ENCODE measurements at regions not wholly inside any gene's neighbourhood (a gene's known extent, or its start where the extent isn't known, plus 50 kb on each side); places are given as distances from the start of the nearest gene placed in this dataset.
"Not testable (repeated sequence)": the region's sequence is repeated elsewhere in the genome, so short reads cannot be mapped to it uniquely, and the experiment has no call there.

GRCh38 chr7:136489808-136490207 lies 378.6 kb upstream of the CHRM2 start:
- no peak overlapping the region for H3K4me2 ChIP-seq (ENCODE audit: low read length)

DNA sequence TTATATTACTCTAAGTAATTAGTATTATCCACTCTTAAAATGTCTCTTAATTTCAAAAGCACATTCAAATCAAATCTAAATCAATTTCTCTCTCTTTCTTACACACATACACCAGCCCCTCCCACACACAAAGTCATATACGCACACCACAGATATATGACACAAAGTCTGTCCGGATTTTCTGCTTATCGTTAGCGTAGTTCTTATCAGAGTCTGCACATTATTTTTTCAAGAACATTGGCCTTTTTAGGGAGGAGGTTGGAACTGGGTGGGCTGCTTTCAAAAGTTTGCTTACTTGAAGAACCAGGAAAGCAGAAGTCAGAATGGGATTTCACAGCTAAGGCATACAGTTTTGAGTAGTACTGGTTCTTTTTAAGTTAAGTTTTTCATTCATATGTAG lies 387.6 kb upstream of the CHRM2 start:
- H3K9ac ChIP-seq (ENCODE audit: low read depth, low read length) = no peak overlapping the region
- no peaks in the 10 kb centered on the region for H3K9me3 ChIP-seq (replicated peaks; ENCODE audit: low read length)
- H3K4me1 ChIP-seq (ENCODE audit: control insufficient read depth, insufficient read depth, low read length) = no peaks in the 10 kb centered on the region
- H3K27me3 ChIP-seq (ENCODE audit: control insufficient read depth, insufficient read depth, low read length) = no peaks in the 10 kb centered on the region
- H3K4me3 ChIP-seq (ENCODE audit: low read length) = no peak overlapping the region
- no peak overlapping the region for H3K4me2 ChIP-seq (ENCODE audit: low read length)
- H3K36me3 ChIP-seq (ENCODE audit: insufficient read depth, low read length) = no peaks in the 10 kb centered on the region

More at GRCh38 chr7:136489808-136490207, 378.6 kb upstream of the CHRM2 start:
- no peaks in the 10 kb centered on the region for H3K36me3 ChIP-seq (ENCODE audit: insufficient read depth, low read length)
- H3K9ac ChIP-seq (ENCODE audit: low read depth, low read length) = no peak overlapping the region
- H3K27me3 ChIP-seq (ENCODE audit: control insufficient read depth, insufficient read depth, low read length) = no peaks in the 10 kb centered on the region
- no peaks in the 10 kb centered on the region for H3K4me1 ChIP-seq (ENCODE audit: control insufficient read depth, insufficient read depth, low read length)
- H3K9me3 ChIP-seq (replicated peaks; ENCODE audit: low read length) = peaks cover 3% of the 10 kb centered on the region
- H3K4me3 ChIP-seq (ENCODE audit: low read length) = no peak overlapping the region

DNA sequence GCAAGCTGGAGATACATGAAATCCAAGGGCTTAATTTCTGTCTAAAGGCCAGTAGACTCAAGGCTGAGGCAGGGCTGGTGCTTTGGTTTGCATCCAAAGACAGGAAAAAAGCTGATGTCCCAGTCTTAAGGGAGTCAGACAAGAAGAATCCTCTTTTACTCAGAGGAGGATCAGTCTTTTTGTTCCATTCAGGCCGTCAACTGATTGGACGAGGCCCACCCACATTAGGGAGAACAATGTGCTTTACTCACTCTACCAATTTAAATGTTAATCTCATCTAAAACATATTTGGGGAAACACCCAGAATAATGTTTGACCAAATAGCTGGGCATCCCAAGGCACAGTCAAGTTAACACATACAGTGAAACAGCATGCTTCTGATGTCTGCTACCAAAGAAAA lies 388.5 kb upstream of the CHRM2 start:
- H3K4me2 ChIP-seq (ENCODE audit: low read length) = no peak overlapping the region
- H3K4me3 ChIP-seq (ENCODE audit: low read length) = no peak overlapping the region
- H3K9me3 ChIP-seq (replicated peaks; ENCODE audit: low read length) = no peaks in the 10 kb centered on the region
- H3K4me1 ChIP-seq (ENCODE audit: control insufficient read depth, insufficient read depth, low read length) = no peaks in the 10 kb centered on the region
- no peaks in the 10 kb centered on the region for H3K27me3 ChIP-seq (ENCODE audit: control insufficient read depth, insufficient read depth, low read length)
- no peak overlapping the region for H3K9ac ChIP-seq (ENCODE audit: low read depth, low read length)
- H3K36me3 ChIP-seq (ENCODE audit: insufficient read depth, low read length) = no peaks in the 10 kb centered on the region

GRCh38 chr7:136470179-136470578 lies 398.3 kb upstream of the CHRM2 start:
- H3K9me3 ChIP-seq (replicated peaks; ENCODE audit: low read length) = peaks cover 6% of the 10 kb centered on the region
- H3K4me1 ChIP-seq (ENCODE audit: control insufficient read depth, insufficient read depth, low read length) = no peaks in the 10 kb centered on the region
- no peaks in the 10 kb centered on the region for H3K36me3 ChIP-seq (ENCODE audit: insufficient read depth, low read length)
- no peaks in the 10 kb centered on the region for H3K27me3 ChIP-seq (ENCODE audit: control insufficient read depth, insufficient read depth, low read length)
- no peak overlapping the region for H3K4me3 ChIP-seq (ENCODE audit: low read length)
- no peak overlapping the region for H3K9ac ChIP-seq (ENCODE audit: low read depth, low read length)
- no peak overlapping the region for H3K4me2 ChIP-seq (ENCODE audit: low read length)

DNA sequence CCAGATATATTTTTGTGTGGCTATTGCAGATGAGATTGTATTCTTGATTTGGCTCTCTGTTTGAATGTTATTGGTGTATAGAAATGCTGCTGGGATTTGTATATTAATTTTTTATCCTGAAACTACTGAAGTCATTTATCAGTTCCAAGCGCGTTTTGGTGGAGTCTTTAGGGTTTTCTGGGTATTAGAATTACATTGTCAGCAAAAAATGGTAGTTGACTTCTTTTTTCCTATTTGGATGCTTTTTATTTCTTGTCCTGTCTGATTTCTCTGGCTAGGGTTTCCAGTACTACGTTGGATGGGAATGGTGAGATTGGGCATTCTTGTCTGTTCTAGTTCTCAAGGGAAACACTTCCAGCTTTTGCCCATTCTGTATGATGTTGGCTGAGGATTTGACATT lies 415.5 kb upstream of the CHRM2 start:
- H3K4me1 ChIP-seq (ENCODE audit: control insufficient read depth, insufficient read depth, low read length) = no peaks in the 10 kb centered on the region
- no peak overlapping the region for H3K9ac ChIP-seq (ENCODE audit: low read depth, low read length)
- no peaks in the 10 kb centered on the region for H3K36me3 ChIP-seq (ENCODE audit: insufficient read depth, low read length)
- H3K4me2 ChIP-seq (ENCODE audit: low read length) = no peak overlapping the region
- H3K4me3 ChIP-seq (ENCODE audit: low read length) = no peak overlapping the region
- no peaks in the 10 kb centered on the region for H3K9me3 ChIP-seq (replicated peaks; ENCODE audit: low read length)
- H3K27me3 ChIP-seq (ENCODE audit: control insufficient read depth, insufficient read depth, low read length) = no peaks in the 10 kb centered on the region

GRCh38 chr7:136446751-136447150 lies 421.7 kb upstream of the CHRM2 start:
- H3K4me2 ChIP-seq (ENCODE audit: low read length) = no peak overlapping the region
- no peaks in the 10 kb centered on the region for H3K27me3 ChIP-seq (ENCODE audit: control insufficient read depth, insufficient read depth, low read length)
- H3K9ac ChIP-seq (ENCODE audit: low read depth, low read length) = no peak overlapping the region
- H3K4me3 ChIP-seq (ENCODE audit: low read length) = no peak overlapping the region
- no peaks in the 10 kb centered on the region for H3K9me3 ChIP-seq (replicated peaks; ENCODE audit: low read length)
- no peaks in the 10 kb centered on the region for H3K36me3 ChIP-seq (ENCODE audit: insufficient read depth, low read length)
- H3K4me1 ChIP-seq (ENCODE audit: control insufficient read depth, insufficient read depth, low read length) = no peaks in the 10 kb centered on the region

DNA sequence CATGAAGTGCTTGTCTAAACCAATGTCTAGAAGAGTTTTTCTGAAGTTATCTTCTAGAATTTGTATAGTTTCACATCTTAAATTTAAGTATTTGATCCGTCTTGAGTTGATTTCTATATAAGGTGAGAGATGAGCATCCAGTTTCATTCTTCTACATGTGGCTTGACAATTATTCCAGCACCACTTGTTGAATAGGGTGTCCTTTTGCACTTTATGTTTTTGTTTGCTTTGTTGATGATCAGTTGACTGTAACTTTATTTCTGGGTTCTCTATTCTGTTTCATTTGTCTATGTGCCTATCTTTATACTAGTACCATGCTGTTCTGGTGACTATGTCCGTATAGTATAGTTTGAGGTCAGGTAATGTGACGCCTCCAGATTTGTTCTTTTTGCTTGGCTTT lies 426.6 kb upstream of the CHRM2 start:
- Histone ChIP-seq H3K4me2 (ENCODE audit: low read length) (no peak overlapping the region), H3K4me3 (ENCODE audit: low read length) (no peak overlapping the region), H3K27me3 (ENCODE audit: control insufficient read depth, insufficient read depth, low read length) (no peaks in the 10 kb centered on the region), H3K9ac (ENCODE audit: low read depth, low read length) (no peak overlapping the region), H3K4me1 (ENCODE audit: control insufficient read depth, insufficient read depth, low read length) (no peaks in the 10 kb centered on the region), H3K36me3 (ENCODE audit: insufficient read depth, low read length) (no peaks in the 10 kb centered on the region), H3K9me3 (replicated peaks; ENCODE audit: low read length) (no peaks in the 10 kb centered on the region)

- H3K9ac ChIP-seq (ENCODE audit: low read depth, low read length); H3K36me3 ChIP-seq (ENCODE audit: insufficient read depth, low read length); H3K4me1 ChIP-seq (ENCODE audit: control insufficient read depth, insufficient read depth, low read length); H3K9me3 ChIP-seq (replicated peaks; ENCODE audit: low read length); H3K4me2 ChIP-seq (ENCODE audit: low read length); H3K4me3 ChIP-seq (ENCODE audit: low read length); H3K27me3 ChIP-seq (ENCODE audit: control insufficient read depth, insufficient read depth, low read length): not testable (repeated sequence)
Observed at GRCh38 chr7:136431736-136432135, 436.7 kb upstream of the CHRM2 start.

- H3K4me2 ChIP-seq (ENCODE audit: low read length) = no peak overlapping the region
- no peaks in the 10 kb centered on the region for H3K27me3 ChIP-seq (ENCODE audit: control insufficient read depth, insufficient read depth, low read length)
- H3K36me3 ChIP-seq (ENCODE audit: insufficient read depth, low read length) = no peaks in the 10 kb centered on the region
- no peak overlapping the region for H3K9ac ChIP-seq (ENCODE audit: low read depth, low read length)
- no peaks in the 10 kb centered on the region for H3K4me1 ChIP-seq (ENCODE audit: control insufficient read depth, insufficient read depth, low read length)
- no peaks in the 10 kb centered on the region for H3K9me3 ChIP-seq (replicated peaks; ENCODE audit: low read length)
- no peak overlapping the region for H3K4me3 ChIP-seq (ENCODE audit: low read length)
Observed at GRCh38 chr7:136424058-136424457, 444.4 kb upstream of the CHRM2 start.

DNA sequence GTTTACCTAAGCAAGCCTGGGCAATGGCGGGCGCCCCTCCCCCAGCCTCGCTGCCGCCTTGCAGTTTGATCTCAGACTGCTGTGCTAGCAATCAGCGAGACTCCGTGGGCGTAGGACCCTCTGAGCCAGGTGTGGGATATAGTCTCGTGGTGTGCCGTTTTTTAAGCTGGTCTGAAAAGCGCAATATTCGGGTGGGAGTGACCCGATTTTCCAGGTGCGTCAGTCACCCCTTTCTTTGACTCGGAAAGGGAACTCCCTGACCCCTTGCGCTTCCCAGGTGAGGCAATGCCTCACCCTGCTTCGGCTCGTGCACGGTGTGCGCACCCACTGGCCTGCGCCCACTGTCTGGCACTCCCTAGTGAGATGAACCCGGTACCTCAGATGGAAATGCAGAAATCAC lies 442.6 kb upstream of the MTPN start:
- not testable (repeated sequence) for H3K4me3 ChIP-seq (ENCODE audit: low read length); H3K4me2 ChIP-seq (ENCODE audit: low read length); H3K36me3 ChIP-seq (ENCODE audit: insufficient read depth, low read length)

GRCh38 chr7:136412952-136413351 lies 435.8 kb upstream of the MTPN start:
- Histone ChIP-seq H3K4me1 (ENCODE audit: control insufficient read depth, insufficient read depth, low read length) (no peaks in the 10 kb centered on the region), H3K9ac (ENCODE audit: low read depth, low read length) (no peak overlapping the region), H3K9me3 (replicated peaks; ENCODE audit: low read length) (no peaks in the 10 kb centered on the region), H3K4me3 (ENCODE audit: low read length) (no peak overlapping the region), H3K36me3 (ENCODE audit: insufficient read depth, low read length) (no peaks in the 10 kb centered on the region), H3K4me2 (ENCODE audit: low read length) (no peak overlapping the region), H3K27me3 (ENCODE audit: control insufficient read depth, insufficient read depth, low read length) (no peaks in the 10 kb centered on the region)

More for the DNA sequence above, 442.6 kb upstream of the MTPN start:
- not testable (repeated sequence) for H3K9me3 ChIP-seq (replicated peaks; ENCODE audit: low read length); H3K9ac ChIP-seq (ENCODE audit: low read depth, low read length); H3K27me3 ChIP-seq (ENCODE audit: control insufficient read depth, insufficient read depth, low read length); H3K4me1 ChIP-seq (ENCODE audit: control insufficient read depth, insufficient read depth, low read length)

DNA sequence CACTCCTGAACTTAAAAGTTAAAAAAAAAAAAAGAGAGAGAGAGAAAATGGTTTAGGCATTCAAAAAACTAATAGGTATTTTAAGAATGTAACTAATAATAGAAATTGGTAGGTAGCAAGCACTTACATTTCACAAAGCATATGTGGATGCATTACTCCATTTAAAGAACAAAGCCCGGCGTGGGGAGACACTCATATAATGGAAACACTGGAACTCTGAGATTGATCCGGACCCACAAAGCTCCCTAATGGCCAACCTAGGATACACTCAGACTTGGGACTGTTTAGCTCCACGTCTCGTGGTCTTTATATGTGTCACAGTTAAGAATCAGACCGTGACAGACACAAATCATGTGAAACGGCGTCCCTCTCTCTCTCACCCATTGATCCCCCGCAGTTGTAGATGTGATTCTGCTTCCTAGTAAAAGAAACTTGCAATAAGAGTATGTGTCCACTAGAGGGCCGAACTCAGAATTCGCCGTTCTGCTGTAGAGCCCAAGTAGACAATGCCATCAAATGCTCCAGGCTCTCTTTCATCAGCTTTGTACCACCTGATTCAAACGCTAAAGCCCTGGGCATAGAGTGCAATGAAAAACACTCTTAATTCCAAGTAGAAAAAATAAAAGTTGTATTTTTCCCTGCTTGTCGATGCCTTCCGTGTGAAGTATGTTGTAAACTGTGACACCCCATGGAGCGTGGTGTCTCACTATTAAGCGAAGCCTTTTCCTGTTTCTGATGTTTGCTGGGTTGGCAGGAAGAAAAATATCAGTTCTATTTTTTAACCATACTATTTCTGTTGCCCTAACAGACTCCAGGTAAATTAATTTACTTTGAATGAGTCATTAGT lies 429.0 kb upstream of the MTPN start:
- Histone ChIP-seq H3K27me3 (ENCODE audit: control insufficient read depth, insufficient read depth, low read length) (no peaks in the 10 kb centered on the region), H3K9ac (ENCODE audit: low read depth, low read length) (no peak overlapping the region), H3K36me3 (ENCODE audit: insufficient read depth, low read length) (no peaks in the 10 kb centered on the region), H3K9me3 (replicated peaks; ENCODE audit: low read length) (no peaks in the 10 kb centered on the region), H3K4me1 (ENCODE audit: control insufficient read depth, insufficient read depth, low read length) (no peaks in the 10 kb centered on the region), H3K4me3 (ENCODE audit: low read length) (no peak overlapping the region), H3K4me2 (ENCODE audit: low read length) (no peak overlapping the region)

All from skeletal muscle satellite cell (primary cell).